Stimulated activated CD4-positive, alpha-beta T cell treated with anti-CD3 and anti-CD28 coated beads, Interleukin-2, amount 100 ng/mL, for 24 hours (primary cell): ENCODE measurements at regions not wholly inside any gene's neighbourhood (a gene's known extent, or its start where the extent isn't known, plus 50 kb on each side); places are given as distances from the start of the nearest gene placed in this dataset.
A peak's percentile ranks its signal among the peaks of the same experiment; 100 is the strongest.

Source experiments
- DNase-seq, 2 donors: peaks; one replicate each; pipeline ENCODE4 v3.0.0-alpha.2; 2020

DNA sequence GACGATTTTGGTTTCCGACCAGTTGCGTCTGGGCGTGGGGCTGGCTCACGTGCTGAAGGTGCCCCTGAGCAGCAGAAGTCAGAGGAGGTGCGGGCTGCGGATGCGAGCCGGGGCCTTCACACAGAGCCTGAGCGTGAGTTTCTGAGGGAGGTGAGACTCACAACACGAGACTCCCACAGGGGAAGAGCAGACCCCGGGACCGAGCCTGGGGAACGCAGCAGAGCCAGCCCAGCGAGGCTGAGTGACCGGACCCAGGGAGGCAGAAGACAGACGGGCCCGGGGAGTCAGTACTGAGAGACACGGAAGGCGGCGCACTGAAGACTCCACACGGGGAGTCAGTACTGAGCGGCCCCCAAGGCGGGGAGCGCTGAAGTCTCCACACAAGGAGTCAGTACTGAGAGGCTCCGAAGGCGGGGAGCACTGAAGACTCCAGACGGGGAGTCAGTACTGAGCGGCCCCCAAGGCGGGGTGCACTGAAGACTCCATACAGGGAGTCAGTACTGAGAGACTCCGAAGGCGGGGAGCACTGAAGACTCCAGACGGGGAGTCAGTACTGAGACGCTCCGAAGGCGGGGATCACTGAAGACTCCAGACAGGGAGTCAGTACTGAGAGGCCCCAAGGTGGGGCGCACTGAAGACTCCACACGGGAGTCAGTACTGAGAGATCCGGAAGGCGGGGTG is 77.8 kb downstream of the DLL1 start:
- DNase-seq = peak in 1 of 2 donors; percentile 6

DNA sequence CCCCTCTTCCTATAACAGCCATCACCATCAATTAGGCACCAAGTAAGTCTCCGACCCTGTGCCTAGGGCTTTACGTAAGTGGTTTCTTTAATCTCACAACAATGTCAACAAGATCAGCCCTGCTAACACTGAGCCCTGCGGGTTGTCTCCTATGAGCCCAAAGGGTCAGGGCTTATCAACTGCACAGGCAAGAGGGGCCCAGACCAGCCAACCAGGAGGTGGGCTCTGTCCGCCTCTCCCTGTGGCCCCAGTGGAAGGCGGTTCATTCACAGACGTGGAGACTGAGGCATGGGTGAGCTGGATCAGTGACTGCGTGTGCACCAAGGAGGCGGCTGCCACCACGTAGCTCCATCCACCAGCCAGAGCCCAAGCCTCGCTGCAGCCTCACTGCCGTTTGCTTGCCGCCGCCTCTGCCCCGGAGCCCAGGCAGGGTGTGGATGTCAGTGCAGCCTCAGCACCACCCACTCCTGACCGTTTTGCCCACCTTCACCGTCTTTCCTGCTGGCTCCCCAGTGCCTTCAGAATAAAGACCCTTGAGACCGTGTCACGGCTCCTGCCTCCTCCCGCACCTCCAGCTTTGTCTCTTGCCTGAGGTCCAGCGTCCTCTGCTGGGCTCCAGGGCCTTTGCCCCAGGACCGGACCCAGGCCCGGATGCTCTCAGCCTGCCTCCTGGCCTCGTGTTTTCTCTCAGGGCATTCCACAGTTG is 78.7 kb downstream of the DLL1 start:
- DNase-seq = peak in 1 of 2 donors; percentile 6

GRCh38 chr6:170211404-170212025 is 79.4 kb downstream of the DLL1 start:
- peak in 1 of 2 donors; percentile 8 for DNase-seq

DNA sequence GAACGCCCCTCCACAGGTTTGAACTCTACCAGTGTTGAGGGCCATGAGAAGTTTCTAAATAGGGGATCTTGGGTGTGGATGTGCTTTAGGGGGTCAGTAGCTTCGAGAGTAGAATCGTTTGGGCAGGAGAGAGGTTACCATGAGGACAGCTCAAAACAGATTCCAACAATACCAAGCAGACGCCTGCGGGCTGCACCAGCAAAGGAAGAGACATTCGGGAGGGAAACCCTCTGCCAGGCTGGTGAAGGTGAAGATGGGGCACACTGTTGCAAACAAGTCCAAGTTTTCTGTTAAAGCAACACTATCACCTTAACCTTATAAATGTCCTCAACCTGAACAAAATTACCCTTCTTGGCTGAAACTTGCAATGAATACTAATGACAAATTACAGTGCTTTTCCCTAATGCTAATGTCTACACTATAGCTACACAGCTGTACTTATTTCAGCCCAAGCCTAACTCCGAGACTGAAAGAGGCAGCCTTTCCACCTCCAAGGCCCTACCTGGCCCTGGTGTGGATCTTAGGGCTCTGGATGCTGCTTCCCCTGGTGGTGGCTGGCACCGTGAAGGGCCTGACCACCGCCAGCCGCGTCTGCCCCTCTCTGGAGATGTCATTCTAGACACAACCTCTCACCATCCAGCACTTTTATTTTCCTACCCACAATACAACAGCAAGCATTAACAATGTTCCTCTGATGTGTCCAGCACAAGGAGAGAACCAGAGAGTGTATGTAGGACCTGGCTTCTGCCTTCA is 80.1 kb downstream of the DLL1 start:
- DNase-seq = peak in 1 of 2 donors; percentile 3

DNA sequence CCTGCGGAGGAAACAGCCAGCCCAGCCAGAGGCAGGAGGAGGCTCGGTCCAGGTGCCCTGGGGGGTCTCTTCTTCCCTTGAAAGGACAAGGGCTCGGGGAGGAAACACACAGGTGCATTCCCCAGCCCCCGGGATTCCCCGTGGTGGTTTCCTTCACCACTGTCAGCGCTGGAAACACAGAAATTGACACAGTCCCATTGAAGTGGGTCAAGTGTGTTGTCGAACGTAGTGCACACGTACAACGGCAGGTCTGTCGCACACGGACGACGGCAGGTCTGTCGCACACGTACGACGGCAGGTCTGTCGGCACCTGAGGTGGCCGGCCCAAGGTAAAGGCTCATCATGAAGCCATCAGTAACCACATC is 80.9 kb downstream of the DLL1 start:
- peak in 1 of 2 donors; percentile 14 for DNase-seq

- DNase-seq = peak in 1 of 2 donors; percentile 11
Observed at GRCh38 chr6:170209354-170210025, 81.4 kb downstream of the DLL1 start.

DNA sequence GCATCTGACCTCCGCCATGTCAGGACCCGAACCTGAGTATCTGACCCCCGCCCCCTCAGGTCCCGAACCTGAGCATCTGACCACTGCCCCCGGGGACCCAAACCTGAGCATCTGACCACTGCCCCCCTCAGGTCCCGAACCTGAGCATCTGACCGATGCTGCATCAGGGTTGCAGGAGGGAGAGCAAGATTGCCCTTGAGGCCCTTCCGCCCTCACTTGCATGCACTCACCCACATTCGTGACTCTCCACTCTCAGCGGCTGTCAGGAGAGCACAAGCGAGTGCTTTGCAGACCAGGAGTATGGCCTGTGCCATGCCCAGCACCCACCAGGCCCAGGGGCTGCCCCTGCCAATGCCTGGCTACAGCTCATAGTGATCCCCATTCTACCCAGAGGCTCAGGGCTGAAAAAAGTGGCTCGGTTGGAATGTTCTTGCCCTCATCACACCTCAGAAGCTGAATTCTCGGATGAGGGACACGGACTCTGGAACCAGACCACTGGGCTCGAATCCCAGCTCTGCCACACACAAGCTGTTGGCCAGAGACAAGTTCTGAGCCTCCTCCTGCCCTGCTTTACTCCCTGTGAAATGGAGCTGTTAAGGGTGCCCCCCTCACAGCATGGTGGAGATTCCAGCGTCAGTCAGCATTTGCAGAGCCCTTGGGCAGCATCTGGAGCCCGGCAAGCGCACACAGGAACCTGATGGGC is 82.1 kb downstream of the DLL1 start:
- peak in 1 of 2 donors; percentile 14 for DNase-seq

DNA sequence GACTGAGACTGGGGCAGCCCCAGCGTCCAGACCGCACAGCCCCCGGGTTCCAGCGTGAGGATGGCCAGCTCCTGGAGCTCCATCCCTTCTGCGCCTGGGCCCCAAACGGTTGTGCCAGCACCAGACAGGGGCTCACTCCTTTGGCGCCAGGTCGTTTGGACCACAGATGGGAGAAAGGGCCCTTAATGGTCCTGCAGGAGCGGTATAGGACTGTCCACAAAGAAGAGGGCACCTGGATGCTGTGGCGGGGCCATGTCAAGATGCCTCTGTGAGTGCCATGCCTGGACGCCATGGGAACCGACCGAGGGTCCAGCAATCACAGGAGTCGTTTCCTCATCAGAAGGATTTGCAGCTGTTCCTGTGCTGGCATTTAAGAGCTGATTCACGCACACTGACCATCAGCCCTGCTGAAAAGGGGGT is 82.7 kb downstream of the DLL1 start:
- peak in 1 of 2 donors; percentile 6 for DNase-seq

DNA sequence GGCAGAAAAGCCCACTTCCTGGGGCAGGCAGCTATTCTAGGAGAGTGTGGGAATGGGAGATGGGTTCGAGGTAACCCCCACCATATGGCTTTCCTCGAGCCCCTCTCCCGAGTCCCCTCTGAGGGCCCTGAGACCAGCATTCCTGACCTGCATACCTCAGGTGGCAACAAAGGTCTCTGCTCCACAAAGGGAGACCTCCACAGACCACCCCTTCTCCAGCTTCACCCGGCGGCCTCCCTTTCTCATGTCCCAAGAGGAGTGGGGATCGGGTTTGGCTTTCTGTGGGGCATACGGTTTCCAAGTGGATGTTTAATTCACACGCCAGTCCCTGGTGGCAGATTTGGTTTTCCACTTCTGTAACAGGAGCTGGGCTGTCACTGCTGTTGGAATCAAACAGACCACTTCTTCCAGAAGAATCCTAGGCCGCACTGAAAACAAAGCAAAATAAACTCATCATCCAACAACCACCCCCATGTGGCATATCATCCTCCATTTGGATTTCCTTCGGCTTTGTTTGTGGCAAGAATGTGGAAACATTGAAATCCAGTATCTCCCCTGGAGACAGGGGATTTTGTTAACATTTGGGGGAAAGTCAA is 83.2 kb downstream of the DLL1 start:
- DNase-seq = no peak

GRCh38 chr6:170206851-170207431 is 83.9 kb downstream of the DLL1 start:
- DNase-seq = peak in 1 of 2 donors; percentile 14

GRCh38 chr6:170206317-170206621 is 84.6 kb downstream of the DLL1 start:
- DNase-seq = peak in 1 of 2 donors; percentile 11

- peak in 1 of 2 donors; percentile 3 for DNase-seq
Observed at GRCh38 chr6:170205534-170206316, 85.2 kb downstream of the DLL1 start.

DNA sequence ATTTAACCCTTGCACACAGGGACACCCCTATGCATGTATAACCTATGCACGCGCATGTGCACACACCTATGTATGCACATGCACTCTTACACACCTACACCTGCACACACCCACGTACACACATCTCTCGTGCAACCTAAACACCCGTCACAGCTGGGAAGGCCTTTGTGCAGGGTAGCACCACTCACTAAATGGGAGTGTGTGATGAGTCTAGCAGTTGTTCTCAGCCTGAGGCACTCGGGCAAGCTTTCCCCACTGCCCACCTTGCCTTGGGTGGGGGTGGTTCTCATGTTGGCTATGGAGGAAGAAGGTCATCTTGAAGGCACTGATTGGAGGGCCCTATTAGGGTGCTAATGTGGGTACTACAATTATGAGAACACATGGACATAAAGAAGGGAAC is 85.8 kb downstream of the DLL1 start:
- peak in 1 of 2 donors; percentile 11 for DNase-seq

DNA sequence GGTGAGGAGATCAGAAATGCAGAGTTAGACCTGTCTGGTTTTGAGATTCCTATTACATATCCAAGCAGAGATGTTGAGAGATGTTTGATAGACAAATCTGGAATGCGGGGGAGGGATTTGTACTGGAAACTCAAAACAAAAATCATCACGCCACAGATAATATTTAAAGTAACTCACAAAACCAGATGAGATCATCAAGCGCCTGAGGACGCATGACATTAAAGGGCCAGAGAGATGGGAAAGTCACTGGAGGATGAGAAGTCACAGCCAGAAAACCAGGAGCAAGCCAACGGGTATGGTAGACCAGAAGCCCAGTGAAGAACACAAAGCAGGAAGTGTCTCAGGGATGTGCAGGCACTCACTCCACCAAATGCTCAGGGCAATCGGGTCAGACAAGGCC is 87.7 kb downstream of the DLL1 start:
- DNase-seq = no peak

- peak in 1 of 2 donors; percentile 9 for DNase-seq
Observed at GRCh38 chr6:170202416-170203135, 88.3 kb downstream of the DLL1 start.

GRCh38 chr6:170201361-170201760 is 89.5 kb downstream of the DLL1 start:
- no peak for DNase-seq

GRCh38 chr6:170200458-170200891 is 90.4 kb downstream of the DLL1 start:
- no peak for DNase-seq

- DNase-seq = no peak
Observed at GRCh38 chr6:170199716-170200115, 91.2 kb downstream of the DLL1 start.

DNA sequence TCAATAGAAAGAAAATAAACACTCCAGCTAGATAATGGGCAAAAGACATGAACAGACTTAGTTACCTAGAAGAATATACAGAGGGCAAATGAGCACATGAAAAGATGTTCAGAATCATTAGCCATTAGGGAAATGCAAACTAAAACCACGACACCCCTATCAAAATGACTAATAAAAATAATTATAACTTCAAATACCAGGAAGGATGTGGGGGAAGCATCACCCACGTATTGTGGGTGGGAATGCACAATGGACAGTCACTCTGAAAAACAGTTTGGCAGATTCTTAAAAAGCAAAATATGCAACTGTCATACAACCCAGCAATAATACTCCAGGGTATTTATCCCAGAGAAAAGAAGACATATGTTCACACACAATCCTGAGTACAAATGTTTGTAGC is 92.6 kb downstream of the DLL1 start:
- DNase-seq = no peak

DNA sequence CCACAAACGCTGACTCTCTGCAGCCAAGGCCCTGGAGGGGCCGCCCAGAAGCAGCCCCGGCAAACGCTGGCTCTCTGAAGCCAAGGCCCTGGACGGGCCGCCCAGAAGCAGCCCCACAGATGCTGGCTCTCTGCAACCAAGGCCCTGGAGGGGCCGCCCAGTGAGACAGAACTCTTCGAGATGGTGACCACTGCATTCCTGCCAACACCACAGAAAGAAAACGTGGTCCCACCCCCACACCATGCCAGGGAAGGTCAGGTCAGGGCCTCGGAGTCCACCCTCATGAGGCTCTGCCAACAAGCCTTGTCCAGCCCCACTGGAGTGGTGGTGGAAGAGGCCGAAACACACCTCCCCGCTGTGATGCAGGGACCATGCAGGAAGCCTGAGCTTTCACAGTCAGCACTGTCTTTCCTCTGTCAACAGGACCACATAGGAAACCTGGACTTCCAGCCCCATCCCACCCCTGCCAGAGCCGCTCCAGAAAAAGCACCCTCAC is 97.5 kb downstream of the DLL1 start:
- DNase-seq = no peak
